Stimulated activated CD4-positive, alpha-beta T cell treated with anti-CD3 and anti-CD28 coated beads, Interleukin-15, amount 100 ng/mL, for 1 hour (primary cell): ENCODE measurements at regions not wholly inside any gene's neighbourhood (a gene's known extent, or its start where the extent isn't known, plus 50 kb on each side); places are given as distances from the start of the nearest gene placed in this dataset.

Source experiments
- DNase-seq, 2 donors: peaks; one replicate each; pipeline ENCODE4 v3.0.0-alpha.2; 2020; ENCODE audit warnings: low read depth in 1 of 2, low spot score in 1 of 2

- DNase-seq: no peak
These were observed 447.9 kb upstream of the FAM241A start for GRCh38 chr4:111697176-111697942.

- DNase-seq: no peak
These were observed 446.9 kb upstream of the FAM241A start for GRCh38 chr4:111698361-111698760.

GRCh38 chr4:111699165-111699564, 446.1 kb upstream of the FAM241A start:
- no peak for DNase-seq

DNA sequence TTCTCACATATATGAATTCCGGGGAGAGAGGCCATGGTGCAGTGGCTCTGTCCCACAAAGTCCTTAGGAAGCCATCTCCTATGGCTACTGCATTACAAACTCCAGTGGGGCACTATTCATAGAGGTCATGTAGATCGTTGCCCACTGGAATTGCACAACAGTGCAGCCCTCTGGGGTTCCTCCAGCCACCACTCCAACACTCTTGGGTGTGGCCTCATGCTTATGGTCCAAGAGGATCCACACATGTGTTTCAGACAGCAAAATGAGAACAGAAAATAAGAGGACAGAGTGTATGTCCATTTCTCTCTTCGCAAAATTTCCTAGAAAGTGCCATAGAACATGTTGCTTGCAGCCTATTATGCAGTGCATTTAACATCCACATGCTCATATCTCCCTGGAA, 444.2 kb upstream of the FAM241A start:
- DNase-seq: no peak

DNA sequence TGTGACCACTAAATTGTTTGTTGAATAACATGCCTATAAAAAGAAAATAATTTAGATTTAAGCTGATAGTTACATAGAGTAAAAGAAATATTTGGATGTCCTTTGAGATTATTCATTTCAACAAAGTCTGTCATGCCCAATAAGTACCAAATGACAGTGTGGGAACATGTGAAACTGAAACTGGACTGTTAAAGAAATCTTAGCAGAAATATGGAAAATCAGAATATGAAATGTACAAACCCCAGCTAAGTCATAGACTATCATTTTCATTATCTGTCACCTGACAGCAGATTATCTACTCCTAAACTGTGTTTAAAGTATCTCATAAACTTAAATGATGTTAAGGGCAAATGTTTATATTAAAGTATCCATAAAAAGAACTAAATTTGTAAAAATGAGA, 437.8 kb upstream of the FAM241A start:
- no peak for DNase-seq

DNA sequence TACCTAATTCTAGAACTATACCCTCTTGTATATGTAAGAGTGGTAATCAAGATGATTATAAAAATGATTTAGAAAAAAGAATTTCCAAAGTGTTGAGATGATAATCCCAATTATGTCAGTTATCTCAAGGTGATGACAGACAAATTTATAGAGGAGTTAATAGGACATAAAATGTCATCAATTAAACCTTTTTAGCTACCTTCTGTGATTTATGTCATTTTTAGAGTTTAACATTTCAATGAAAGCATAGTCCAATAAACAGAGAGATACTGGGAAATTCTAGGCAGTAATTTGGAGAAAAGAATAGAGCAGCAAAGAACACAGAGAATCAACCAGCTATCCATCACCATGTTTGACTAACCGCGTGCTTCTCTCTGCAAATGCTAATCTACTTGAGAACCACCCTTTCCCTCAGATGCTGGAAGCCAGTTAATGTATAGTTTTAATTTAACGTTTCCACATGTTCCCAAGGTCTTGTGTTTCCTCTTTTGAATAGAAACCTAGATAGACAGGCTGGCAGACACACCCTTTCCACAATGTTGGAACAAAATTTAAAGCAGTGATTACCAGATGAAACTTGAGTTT, 433.1 kb upstream of the FAM241A start:
- no peak for DNase-seq

- DNase-seq: no peak
These were observed 432.0 kb upstream of the FAM241A start for GRCh38 chr4:111713276-111713675.

GRCh38 chr4:111717921-111718320, 427.3 kb upstream of the FAM241A start:
- DNase-seq: no peak

- no peak for DNase-seq
These were observed 426.3 kb upstream of the FAM241A start for GRCh38 chr4:111718763-111719559.

- no peak for DNase-seq
These were observed 424.4 kb upstream of the FAM241A start for GRCh38 chr4:111720866-111721265.

DNA sequence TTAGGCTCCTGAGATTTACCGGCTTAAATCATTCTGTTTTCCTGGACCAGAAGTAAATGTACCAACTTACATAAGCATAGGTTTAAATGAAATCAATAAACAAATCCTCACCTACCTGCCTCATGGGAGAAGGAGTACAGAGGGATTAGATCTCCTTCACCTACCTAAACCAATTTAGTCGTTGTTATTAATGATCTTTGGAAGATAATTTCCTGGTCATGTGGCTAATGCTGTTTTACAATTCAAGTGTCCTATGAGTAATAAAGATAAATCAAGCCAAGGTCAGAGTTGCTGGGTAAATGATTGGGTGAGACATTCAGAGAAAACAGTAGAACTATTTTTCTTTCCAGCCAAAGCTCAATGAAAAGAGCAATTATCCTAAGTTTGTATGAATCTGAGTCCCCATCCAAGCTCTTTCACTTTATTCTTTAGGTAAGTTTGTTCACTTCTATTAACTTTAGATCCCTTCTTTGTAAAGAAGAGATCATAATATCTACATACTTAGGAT, 423.0 kb upstream of the FAM241A start:
- DNase-seq: no peak

DNA sequence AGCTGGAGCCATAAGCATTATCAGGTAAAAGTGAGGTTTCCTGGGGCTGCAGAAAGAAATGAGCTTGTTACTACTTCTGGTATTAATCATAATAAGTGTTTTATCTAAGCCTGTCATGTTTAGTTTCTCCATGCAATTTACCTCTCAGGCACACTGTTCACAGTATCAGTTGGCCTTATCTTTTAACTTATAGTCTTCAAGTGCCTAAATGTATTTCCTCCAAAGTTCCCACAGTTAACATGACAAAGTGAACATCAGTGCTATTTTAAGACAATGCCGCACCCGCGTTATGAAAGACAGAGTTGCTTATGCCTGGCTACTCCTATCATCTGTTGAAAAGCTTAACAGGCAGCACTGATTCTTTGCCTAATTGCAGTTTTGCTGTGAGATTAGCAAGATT, 408.7 kb upstream of the FAM241A start:
- DNase-seq: no peak

DNA sequence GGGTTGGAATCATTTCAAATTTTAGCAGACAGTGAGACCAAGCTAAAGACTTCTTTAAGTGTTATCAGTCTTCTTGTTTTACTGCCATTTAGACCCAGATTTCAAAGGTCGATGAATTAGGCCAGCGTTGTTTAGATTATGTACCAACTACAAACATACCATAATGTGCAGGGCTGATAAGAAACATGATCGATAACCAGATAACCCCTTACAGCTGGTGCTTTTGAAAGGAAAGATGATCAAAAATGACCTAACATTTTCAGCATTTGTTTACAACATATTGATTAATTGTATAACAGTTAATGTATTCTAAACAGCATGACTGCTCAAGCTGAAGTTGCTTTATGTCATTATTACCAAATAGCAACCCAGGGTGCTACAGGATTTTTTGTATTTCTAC, 400.4 kb upstream of the FAM241A start:
- DNase-seq: no peak

DNA sequence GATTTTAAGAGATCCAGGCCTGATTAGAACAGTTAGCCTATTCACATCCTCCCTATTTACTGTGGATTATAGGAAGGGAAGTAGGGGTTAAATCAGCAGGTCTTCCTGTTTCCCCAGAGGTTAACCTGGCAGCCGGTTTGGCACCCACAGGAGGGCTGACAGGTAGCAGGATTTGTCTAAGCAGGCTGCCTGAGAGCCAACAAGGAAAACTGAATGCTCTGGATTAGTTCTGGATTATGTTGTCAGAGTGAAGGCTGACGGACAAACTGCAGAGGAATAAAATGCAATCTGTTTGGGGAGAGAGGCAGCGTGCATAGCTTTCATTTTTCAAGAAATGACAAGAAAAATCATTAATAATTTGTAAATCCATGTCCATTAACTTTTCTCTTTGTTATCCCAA, 397.1 kb upstream of the FAM241A start:
- no peak for DNase-seq

GRCh38 chr4:111754003-111754402, 391.3 kb upstream of the FAM241A start:
- DNase-seq: no peak

DNA sequence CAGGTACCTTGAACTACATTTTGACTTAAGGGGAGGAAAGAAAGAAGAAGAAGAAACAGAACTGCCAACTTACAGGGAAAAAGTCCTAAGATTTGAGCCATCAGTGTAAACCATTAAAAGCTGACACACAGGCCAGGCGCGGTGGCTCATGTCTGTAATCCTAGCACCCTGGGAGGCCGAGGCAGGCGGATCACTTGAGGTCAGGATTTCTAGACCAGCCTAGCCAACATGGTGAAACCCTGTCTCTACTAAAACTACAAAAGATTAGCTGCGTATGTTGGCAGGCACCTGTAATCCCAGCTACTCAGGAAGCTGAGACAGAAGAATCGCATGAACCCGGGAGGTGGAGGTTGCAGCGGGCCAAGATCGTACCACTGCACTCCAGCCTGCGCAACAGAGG, 389.7 kb upstream of the FAM241A start:
- no peak for DNase-seq

DNA sequence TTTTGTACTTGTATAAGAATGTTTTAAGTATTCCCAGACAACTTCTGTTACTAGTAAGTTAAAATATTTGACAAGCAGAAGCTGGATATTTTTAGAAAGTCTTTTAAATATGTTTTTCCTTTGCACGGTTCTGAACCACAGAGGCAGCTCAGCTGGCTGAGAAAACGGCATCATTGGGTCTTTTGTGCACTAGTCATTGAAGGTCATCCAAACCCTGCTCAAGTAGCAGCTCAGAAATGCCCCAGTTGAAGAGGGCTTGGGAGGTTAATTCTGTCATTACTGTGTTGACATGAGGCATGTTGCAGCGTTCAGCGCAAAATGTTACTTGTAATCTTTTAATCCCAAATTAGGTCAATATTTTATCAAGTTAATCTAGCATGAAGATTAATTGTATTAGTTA, 383.7 kb upstream of the FAM241A start:
- no peak for DNase-seq

- no peak for DNase-seq
These were observed 374.7 kb upstream of the FAM241A start for GRCh38 chr4:111770514-111770913.

- DNase-seq: no peak
These were observed 371.4 kb upstream of the FAM241A start for GRCh38 chr4:111773858-111774257.

DNA sequence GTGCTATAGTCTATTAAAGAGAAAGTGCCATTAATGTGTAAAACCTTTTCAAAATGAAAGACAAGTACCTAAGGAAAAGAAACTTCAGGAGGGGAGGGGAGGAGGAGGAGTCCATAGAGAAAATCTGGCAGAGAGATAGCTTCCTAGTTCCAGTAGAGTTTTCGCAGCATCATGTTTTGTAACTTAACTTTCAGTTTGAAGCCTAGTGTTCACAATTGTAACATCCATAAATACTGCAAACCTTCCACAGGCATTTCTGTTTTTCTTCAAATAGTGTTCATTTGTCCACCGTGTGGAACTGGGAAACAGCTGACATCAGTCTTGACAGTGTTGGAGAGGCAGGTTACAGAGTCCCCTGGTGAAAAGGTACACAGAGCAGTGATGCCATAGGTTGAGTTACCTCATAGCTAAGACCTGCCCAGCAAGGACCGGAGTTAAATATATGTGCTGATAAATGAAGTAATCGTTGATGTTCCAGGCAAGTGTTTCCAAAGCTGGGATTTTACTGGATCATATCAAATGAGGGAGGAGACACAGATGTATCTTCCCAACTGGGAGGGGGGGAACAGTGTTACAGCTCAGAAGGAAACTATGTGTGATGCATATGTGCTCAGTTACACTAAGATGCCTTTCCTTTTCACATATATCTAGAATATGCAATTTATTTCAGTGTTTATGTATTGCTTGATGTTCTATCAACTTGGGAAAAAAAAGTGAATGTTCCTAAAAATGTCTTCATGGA, 369.5 kb upstream of the FAM241A start:
- no peak for DNase-seq

- DNase-seq: no peak
These were observed 368.7 kb upstream of the FAM241A start for GRCh38 chr4:111776561-111776960.
